Activated CD4-positive, alpha-beta memory T cell treated with anti-CD3 and anti-CD28 coated beads, Interleukin-2, amount 10 ng/mL, durations not matched to agents 7 days and 5 days (primary cell): ENCODE measurements at regions not wholly inside any gene's neighbourhood (a gene's known extent, or its start where the extent isn't known, plus 50 kb on each side); places are given as distances from the start of the nearest gene placed in this dataset.
A peak's percentile ranks its signal among the peaks of the same experiment; 100 is the strongest.
"Not testable (repeated sequence)": the region's sequence is repeated elsewhere in the genome, so short reads cannot be mapped to it uniquely, and the experiment has no call there.

Experiments used
- CTCF ChIA-PET: fragments of 350-600 bp; sonication (Branson Sonifier 250); formaldehyde crosslinking; loops from one replicate; lab custom pipeline; 2021; ENCODE audit warnings: antibody characterized with exemption, inconsistent platforms; lab: Charles Lee
- POLR2A ChIA-PET: fragments of 350-600 bp; sonication (Branson Sonifier 250); formaldehyde crosslinking; loops from one replicate; lab custom pipeline; 2021; ENCODE audit warnings: antibody characterized with exemption; lab: Charles Lee
- DNase-seq: peaks from one replicate; pipeline ENCODE4 v3.0.0-alpha.2; 2020
- H3K27ac Mint-ChIP-seq: one replicate; pipeline ENCODE4 v1.8.0; 2021; ENCODE audit warnings: mild to moderate bottlenecking, mixed read lengths
- H3K27me3 Mint-ChIP-seq: one replicate; pipeline ENCODE4 v1.8.0; 2021; ENCODE audit warnings: mixed read lengths
- H3K36me3 Mint-ChIP-seq: one replicate; pipeline ENCODE4 v1.8.0; 2021; ENCODE audit warnings: low read depth, mixed read lengths
- H3K4me1 Mint-ChIP-seq: one replicate; pipeline ENCODE4 v1.8.0; 2021; ENCODE audit warnings: mixed read lengths
- H3K4me3 Mint-ChIP-seq: one replicate; pipeline ENCODE4 v1.8.0; 2021; ENCODE audit warnings: mild to moderate bottlenecking, mixed read lengths
- H3K9me3 Mint-ChIP-seq: one replicate; pipeline ENCODE4 v1.8.0; 2021; ENCODE audit warnings: mixed read lengths

GRCh38 chrX:53883196-53883595 is 161.1 kb downstream of the PHF8 start:
- peaks cover 3% of the 10 kb centered on the region for H3K27me3 Mint-ChIP-seq
- ChIA-PET POLR2A (no interaction called here), CTCF (no interaction called here)
- no peaks in the 10 kb centered on the region for H3K9me3 Mint-ChIP-seq
- H3K36me3 Mint-ChIP-seq, result no peaks in the 10 kb centered on the region
- no peak for DNase-seq
- H3K4me3 Mint-ChIP-seq, result no peak overlapping the region
- H3K4me1 Mint-ChIP-seq, result no peaks in the 10 kb centered on the region
- no peak overlapping the region for H3K27ac Mint-ChIP-seq

- CTCF ChIA-PET, result no interaction called here
- H3K36me3 Mint-ChIP-seq, result no peaks in the 10 kb centered on the region
- H3K4me3 Mint-ChIP-seq, result no peak overlapping the region
- POLR2A ChIA-PET, result no interaction called here
- H3K27ac Mint-ChIP-seq, result no peak overlapping the region
- no peaks in the 10 kb centered on the region for H3K4me1 Mint-ChIP-seq
- peaks cover 1% of the 10 kb centered on the region for H3K9me3 Mint-ChIP-seq
- peaks cover 3% of the 10 kb centered on the region for H3K27me3 Mint-ChIP-seq
- DNase-seq, result no peak
These were observed 161.9 kb downstream of the PHF8 start for GRCh38 chrX:53882331-53882730.

- DNase-seq, H3K27me3 Mint-ChIP-seq, H3K27ac Mint-ChIP-seq, POLR2A ChIA-PET, H3K4me1 Mint-ChIP-seq, H3K9me3 Mint-ChIP-seq, CTCF ChIA-PET, H3K4me3 Mint-ChIP-seq, H3K36me3 Mint-ChIP-seq: not testable (repeated sequence)
These were observed 163.5 kb downstream of the PHF8 start for GRCh38 chrX:53880786-53881185.

GRCh38 chrX:53859890-53860289 is 173.4 kb upstream of the HUWE1 start:
- Mint-ChIP-seq H3K36me3 (no peaks in the 10 kb centered on the region), H3K27ac (no peak overlapping the region), H3K27me3 (no peaks in the 10 kb centered on the region), H3K9me3 (no peaks in the 10 kb centered on the region), H3K4me1 (no peaks in the 10 kb centered on the region), H3K4me3 (no peak overlapping the region)
- CTCF ChIA-PET, result interaction anchor here (0.9 kb wide), 1 partner anchor 93 kb away, joined by 3 read pairs; no protein-coding TSS in a partner anchor
- POLR2A ChIA-PET, result no interaction called here
- no peak for DNase-seq

GRCh38 chrX:53831662-53832635 is 145.4 kb upstream of the HUWE1 start:
- DNase-seq, result peak; percentile 51
- Mint-ChIP-seq H3K9me3 (no peaks in the 10 kb centered on the region), H3K27ac (no peak overlapping the region), H3K4me1 (peaks cover 18% of the 10 kb centered on the region), H3K27me3 (no peaks in the 10 kb centered on the region), H3K36me3 (no peaks in the 10 kb centered on the region), H3K4me3 (no peak overlapping the region)
- ChIA-PET POLR2A (interaction anchor here (0.9 to 2.3 kb wide), 2 partner anchors 117 to 147 kb away, joined by 3 to 8 read pairs; partner anchors contain the start of gene HUWE1), CTCF (interaction anchor here (0.6 to 2.7 kb wide), 6 partner anchors 77 to 153 kb away, joined by 3 to 7 read pairs (median 4); partner anchors contain the start of gene HUWE1)

- ChIA-PET POLR2A (no interaction called here), CTCF (no interaction called here)
- Mint-ChIP-seq H3K4me3 (no peak overlapping the region), H3K27me3 (no peaks in the 10 kb centered on the region), H3K9me3 (no peaks in the 10 kb centered on the region), H3K27ac (no peak overlapping the region), H3K36me3 (no peaks in the 10 kb centered on the region), H3K4me1 (no peaks in the 10 kb centered on the region)
- DNase-seq, result no peak
These were observed 138.2 kb upstream of the HUWE1 start for GRCh38 chrX:53824686-53825085.

GRCh38 chrX:53818115-53818514 is 131.6 kb upstream of the HUWE1 start:
- CTCF ChIA-PET, result not testable (repeated sequence)

GRCh38 chrX:53817548-53817947 is 131.0 kb upstream of the HUWE1 start:
- peaks cover 4% of the 10 kb centered on the region for H3K36me3 Mint-ChIP-seq
- H3K4me1 Mint-ChIP-seq, result peaks cover 9% of the 10 kb centered on the region
- no peak overlapping the region for H3K4me3 Mint-ChIP-seq
- ChIA-PET POLR2A (no interaction called here), CTCF (no interaction called here)
- no peak overlapping the region for H3K27ac Mint-ChIP-seq
- no peaks in the 10 kb centered on the region for H3K9me3 Mint-ChIP-seq
- no peak for DNase-seq
- H3K27me3 Mint-ChIP-seq, result no peaks in the 10 kb centered on the region

More at GRCh38 chrX:53818115-53818514, 131.6 kb upstream of the HUWE1 start:
- H3K27ac Mint-ChIP-seq, H3K27me3 Mint-ChIP-seq, H3K36me3 Mint-ChIP-seq, H3K9me3 Mint-ChIP-seq, DNase-seq, H3K4me1 Mint-ChIP-seq, POLR2A ChIA-PET, H3K4me3 Mint-ChIP-seq: not testable (repeated sequence)

- Mint-ChIP-seq H3K27ac (no peak overlapping the region), H3K4me1 (peaks cover 9% of the 10 kb centered on the region), H3K9me3 (no peaks in the 10 kb centered on the region), H3K27me3 (no peaks in the 10 kb centered on the region), H3K4me3 (no peak overlapping the region), H3K36me3 (peaks cover 4% of the 10 kb centered on the region)
- CTCF ChIA-PET, result no interaction called here
- no peak for DNase-seq
- POLR2A ChIA-PET, result no interaction called here
These were observed 127.3 kb upstream of the HUWE1 start for GRCh38 chrX:53813670-53814440.

GRCh38 chrX:53798281-53798680 is 111.8 kb upstream of the HUWE1 start:
- Mint-ChIP-seq H3K9me3 (peaks cover 2% of the 10 kb centered on the region), H3K36me3 (no peaks in the 10 kb centered on the region), H3K4me1 (peaks cover 13% of the 10 kb centered on the region), H3K27me3 (no peaks in the 10 kb centered on the region), H3K27ac (no peak overlapping the region), H3K4me3 (no peak overlapping the region)
- no peak for DNase-seq
- ChIA-PET POLR2A (no interaction called here), CTCF (no interaction called here)

GRCh38 chrX:53795576-53795975 is 109.1 kb upstream of the HUWE1 start:
- no peak overlapping the region for H3K4me3 Mint-ChIP-seq
- peaks cover 2% of the 10 kb centered on the region for H3K9me3 Mint-ChIP-seq
- peaks cover 13% of the 10 kb centered on the region for H3K4me1 Mint-ChIP-seq
- no peak for DNase-seq
- CTCF ChIA-PET, result no interaction called here
- no peak overlapping the region for H3K27ac Mint-ChIP-seq
- no peaks in the 10 kb centered on the region for H3K36me3 Mint-ChIP-seq
- POLR2A ChIA-PET, result interaction anchor here (0.9 kb wide), 1 partner anchor 81 kb away, joined by 3 read pairs; no protein-coding TSS in a partner anchor
- H3K27me3 Mint-ChIP-seq, result no peaks in the 10 kb centered on the region

GRCh38 chrX:53794181-53794580 is 107.7 kb upstream of the HUWE1 start:
- H3K9me3 Mint-ChIP-seq, result no peaks in the 10 kb centered on the region

GRCh38 chrX:53768865-53769264 is 82.3 kb upstream of the HUWE1 start:
- Mint-ChIP-seq H3K27me3 (no peaks in the 10 kb centered on the region), H3K4me3 (no peak overlapping the region), H3K27ac (no peak overlapping the region), H3K36me3 (no peaks in the 10 kb centered on the region), H3K9me3 (no peaks in the 10 kb centered on the region), H3K4me1 (peaks cover 3% of the 10 kb centered on the region)
- POLR2A ChIA-PET, result no interaction called here
- DNase-seq, result no peak
- CTCF ChIA-PET, result no interaction called here

More at GRCh38 chrX:53794181-53794580, 107.7 kb upstream of the HUWE1 start:
- Mint-ChIP-seq H3K27ac (no peak overlapping the region), H3K27me3 (no peaks in the 10 kb centered on the region), H3K36me3 (no peaks in the 10 kb centered on the region), H3K4me3 (no peak overlapping the region), H3K4me1 (peaks cover 13% of the 10 kb centered on the region)
- DNase-seq, result no peak
- ChIA-PET POLR2A (no interaction called here), CTCF (no interaction called here)
